ENCODE measurements at regions not wholly inside any gene's neighbourhood (a gene's known extent, or its start where the extent isn't known, plus 50 kb on each side); places are given as distances from the start of the nearest gene placed in this dataset.
"Not testable (repeated sequence)": the region's sequence is repeated elsewhere in the genome, so short reads cannot be mapped to it uniquely, and the experiment has no call there.

DNA sequence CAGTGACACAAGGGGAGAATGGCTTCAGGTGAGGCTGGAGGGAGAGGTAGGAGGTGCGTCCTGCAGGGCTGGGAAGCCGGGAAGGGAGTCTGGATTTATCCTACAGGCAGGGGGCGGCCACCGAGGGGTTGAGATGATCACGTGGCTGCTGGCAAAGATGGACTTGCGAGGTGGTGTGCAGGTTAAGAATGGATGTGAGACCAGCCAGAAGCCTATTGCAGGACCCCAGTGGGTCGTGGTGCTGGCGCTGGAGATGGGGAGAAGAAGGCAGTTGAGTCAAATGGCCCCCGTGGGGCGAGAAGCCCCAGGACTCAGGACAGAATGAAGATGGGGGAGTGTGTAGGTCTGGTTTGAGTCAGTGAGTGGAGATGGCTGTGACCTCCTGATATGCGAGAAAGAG is 183.1 kb downstream of the FAM43A start:
- Mint-ChIP-seq H3K27ac (ENCODE audit: low read depth) (no peak overlapping the region), H3K27me3 (peaks cover 43% of the 10 kb centered on the region), H3K9me3 (no peaks in the 10 kb centered on the region), H3K4me3 (no peak overlapping the region), H3K4me1 (no peaks in the 10 kb centered on the region), H3K36me3 (ENCODE audit: insufficient read depth) (no peaks in the 10 kb centered on the region)
- no peak for ATAC-seq (replicated peaks; ENCODE audit: extremely low read depth, poor library complexity, severe bottlenecking)
- DNase-seq (ENCODE audit: low spot score in 2 of 2) = no peak

- ATAC-seq (replicated peaks; ENCODE audit: extremely low read depth, poor library complexity, severe bottlenecking) (no peak), DNase-seq (ENCODE audit: low spot score in 2 of 2) (no peak)
- H3K4me3 Mint-ChIP-seq = no peak overlapping the region
- H3K4me1 Mint-ChIP-seq = no peaks in the 10 kb centered on the region
- H3K27me3 Mint-ChIP-seq = peaks cover 43% of the 10 kb centered on the region
- no peaks in the 10 kb centered on the region for H3K9me3 Mint-ChIP-seq
- H3K27ac Mint-ChIP-seq (ENCODE audit: low read depth) = no peak overlapping the region
- H3K36me3 Mint-ChIP-seq (ENCODE audit: insufficient read depth) = no peaks in the 10 kb centered on the region
Measured at GRCh38 chr3:194869482-194870169, 183.9 kb downstream of the FAM43A start.

- H3K36me3 Mint-ChIP-seq (ENCODE audit: insufficient read depth) = no peaks in the 10 kb centered on the region
- H3K27me3 Mint-ChIP-seq = peaks cover 34% of the 10 kb centered on the region
- H3K27ac Mint-ChIP-seq (ENCODE audit: low read depth) = no peak overlapping the region
- H3K9me3 Mint-ChIP-seq = no peaks in the 10 kb centered on the region
- DNase-seq (ENCODE audit: low spot score in 2 of 2) (no peak), ATAC-seq (replicated peaks; ENCODE audit: extremely low read depth, poor library complexity, severe bottlenecking) (no peak)
- no peaks in the 10 kb centered on the region for H3K4me1 Mint-ChIP-seq
- no peak overlapping the region for H3K4me3 Mint-ChIP-seq
Measured at GRCh38 chr3:194870394-194871110, 184.9 kb downstream of the FAM43A start.

GRCh38 chr3:194871143-194871863 is 185.6 kb downstream of the FAM43A start:
- Mint-ChIP-seq H3K4me1 (no peaks in the 10 kb centered on the region), H3K27ac (ENCODE audit: low read depth) (no peak overlapping the region), H3K36me3 (ENCODE audit: insufficient read depth) (no peaks in the 10 kb centered on the region), H3K4me3 (no peak overlapping the region), H3K27me3 (peaks cover 36% of the 10 kb centered on the region), H3K9me3 (no peaks in the 10 kb centered on the region)
- ATAC-seq (replicated peaks; ENCODE audit: extremely low read depth, poor library complexity, severe bottlenecking) (no peak), DNase-seq (ENCODE audit: low spot score in 2 of 2) (no peak)

GRCh38 chr3:194871864-194872668 is 186.4 kb downstream of the FAM43A start:
- Mint-ChIP-seq H3K27me3 (peaks cover 35% of the 10 kb centered on the region), H3K36me3 (ENCODE audit: insufficient read depth) (no peaks in the 10 kb centered on the region), H3K4me1 (no peaks in the 10 kb centered on the region), H3K27ac (ENCODE audit: low read depth) (no peak overlapping the region), H3K9me3 (no peaks in the 10 kb centered on the region), H3K4me3 (no peak overlapping the region)
- ATAC-seq (replicated peaks; ENCODE audit: extremely low read depth, poor library complexity, severe bottlenecking) = peak; percentile 19
- no peak for DNase-seq (ENCODE audit: low spot score in 2 of 2)

- Mint-ChIP-seq H3K27me3 (peaks cover 35% of the 10 kb centered on the region), H3K4me1 (no peaks in the 10 kb centered on the region), H3K9me3 (no peaks in the 10 kb centered on the region), H3K4me3 (no peak overlapping the region), H3K36me3 (ENCODE audit: insufficient read depth) (no peaks in the 10 kb centered on the region), H3K27ac (ENCODE audit: low read depth) (no peak overlapping the region)
- no peak for ATAC-seq (replicated peaks; ENCODE audit: extremely low read depth, poor library complexity, severe bottlenecking)
- DNase-seq (ENCODE audit: low spot score in 2 of 2) = no peak
Measured at GRCh38 chr3:194872669-194872977, 186.9 kb downstream of the FAM43A start.

DNA sequence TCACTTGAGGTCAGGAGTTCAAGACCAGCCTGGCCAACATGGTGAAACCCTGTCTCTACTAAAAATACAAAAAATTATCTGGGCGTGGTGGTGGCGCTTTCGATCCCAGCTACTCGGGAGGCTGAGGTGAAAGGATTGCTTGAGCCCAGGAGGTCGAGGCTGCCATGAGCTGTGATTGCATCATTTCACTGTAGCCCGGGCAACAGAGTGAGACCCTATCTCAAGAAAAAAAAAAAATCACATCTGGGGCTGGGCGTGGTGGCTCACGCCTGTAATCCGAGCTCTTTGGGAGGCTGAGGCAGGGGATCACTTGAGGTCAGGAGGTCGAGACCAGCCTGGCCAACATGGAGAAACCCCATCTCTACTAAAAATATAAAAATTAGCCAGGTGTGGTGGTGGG is 187.8 kb downstream of the FAM43A start:
- ATAC-seq (replicated peaks; ENCODE audit: extremely low read depth, poor library complexity, severe bottlenecking); H3K4me1 Mint-ChIP-seq; H3K4me3 Mint-ChIP-seq; H3K36me3 Mint-ChIP-seq (ENCODE audit: insufficient read depth); DNase-seq (ENCODE audit: low spot score in 2 of 2); H3K9me3 Mint-ChIP-seq; H3K27ac Mint-ChIP-seq (ENCODE audit: low read depth): not testable (repeated sequence)
- H3K27me3 Mint-ChIP-seq = peaks cover 34% of the 10 kb centered on the region

DNA sequence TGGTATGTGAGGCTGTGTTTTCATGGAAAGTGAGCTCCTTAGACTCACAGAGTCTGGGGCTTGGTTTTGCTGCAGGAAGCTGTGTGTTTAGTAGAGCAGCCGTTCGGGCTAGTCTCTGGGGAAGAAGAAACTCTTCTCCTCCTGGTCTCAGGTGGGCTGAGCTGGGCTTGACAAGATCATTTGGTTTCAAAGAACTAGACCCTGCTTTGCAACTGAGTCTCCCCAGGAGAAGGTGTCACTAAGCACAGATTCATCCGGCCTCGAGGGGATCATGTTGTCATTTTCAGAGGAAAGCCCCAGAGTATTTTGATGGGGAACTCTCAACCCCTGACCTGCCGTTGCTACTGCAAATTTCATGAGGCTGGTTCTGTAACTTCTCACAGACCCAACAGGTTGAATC is 188.5 kb downstream of the FAM43A start:
- Mint-ChIP-seq H3K36me3 (ENCODE audit: insufficient read depth) (no peaks in the 10 kb centered on the region), H3K27me3 (peaks cover 35% of the 10 kb centered on the region), H3K9me3 (no peaks in the 10 kb centered on the region), H3K27ac (ENCODE audit: low read depth) (no peak overlapping the region), H3K4me3 (no peak overlapping the region), H3K4me1 (peaks cover 2% of the 10 kb centered on the region)
- no peak for DNase-seq (ENCODE audit: low spot score in 2 of 2)
- ATAC-seq (replicated peaks; ENCODE audit: extremely low read depth, poor library complexity, severe bottlenecking) = no peak

- ATAC-seq (replicated peaks; ENCODE audit: extremely low read depth, poor library complexity, severe bottlenecking) = no peak
- H3K9me3 Mint-ChIP-seq = no peaks in the 10 kb centered on the region
Measured at GRCh38 chr3:194874783-194875182, 189.1 kb downstream of the FAM43A start.

DNA sequence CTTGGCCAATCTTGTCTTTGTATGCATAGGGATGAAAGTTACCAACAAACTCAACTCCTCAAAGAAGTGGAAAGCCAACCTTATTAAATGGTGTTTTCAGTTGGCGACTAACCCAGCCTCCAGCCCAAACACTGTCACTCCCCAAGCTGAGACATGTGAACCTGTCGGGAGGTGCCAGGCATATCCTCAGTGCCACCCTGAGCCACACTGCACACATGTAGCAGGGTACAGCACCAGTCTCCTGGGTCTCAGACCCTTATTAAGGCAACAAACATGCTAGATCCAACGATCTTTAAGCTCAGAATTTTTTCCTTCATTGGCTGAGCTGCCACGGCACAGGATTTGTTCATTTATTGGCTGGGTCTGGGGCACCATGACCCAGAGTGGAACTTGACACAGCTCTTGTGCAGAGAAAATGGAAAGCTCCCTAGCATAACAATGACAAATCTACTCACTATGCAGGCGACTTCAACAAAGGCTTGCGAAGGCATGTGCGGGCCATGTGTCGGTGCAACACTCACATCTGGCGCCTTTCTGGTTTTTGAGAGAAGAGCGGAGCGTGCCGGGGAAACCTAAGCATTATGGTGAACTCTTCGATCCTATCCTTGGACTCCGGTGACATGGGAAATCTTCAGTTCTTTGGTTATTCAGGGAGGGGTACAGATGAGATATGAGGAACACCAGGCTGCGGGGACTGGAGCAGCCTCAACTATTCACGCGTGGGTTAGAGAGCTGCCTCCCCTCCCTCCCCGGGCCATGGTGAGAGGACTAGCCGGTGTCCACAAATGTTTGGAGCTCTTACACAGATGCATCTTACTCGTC is 190.1 kb downstream of the FAM43A start:
- no peak overlapping the region for H3K4me3 Mint-ChIP-seq
- peaks cover 40% of the 10 kb centered on the region for H3K27me3 Mint-ChIP-seq
- no peak overlapping the region for H3K27ac Mint-ChIP-seq (ENCODE audit: low read depth)

More at GRCh38 chr3:194874783-194875182, 189.1 kb downstream of the FAM43A start:
- no peak overlapping the region for H3K27ac Mint-ChIP-seq (ENCODE audit: low read depth)
- DNase-seq (ENCODE audit: low spot score in 2 of 2) = no peak
- H3K4me3 Mint-ChIP-seq = no peak overlapping the region
- peaks cover 40% of the 10 kb centered on the region for H3K27me3 Mint-ChIP-seq
- no peaks in the 10 kb centered on the region for H3K36me3 Mint-ChIP-seq (ENCODE audit: insufficient read depth)
- H3K4me1 Mint-ChIP-seq = peaks cover 7% of the 10 kb centered on the region

GRCh38 chr3:194876403-194877095 is 190.9 kb downstream of the FAM43A start:
- Mint-ChIP-seq H3K9me3 (no peaks in the 10 kb centered on the region), H3K4me3 (no peak overlapping the region), H3K4me1 (peaks cover 7% of the 10 kb centered on the region), H3K27ac (ENCODE audit: low read depth) (no peak overlapping the region), H3K36me3 (ENCODE audit: insufficient read depth) (no peaks in the 10 kb centered on the region), H3K27me3 (peaks cover 40% of the 10 kb centered on the region)
- DNase-seq (ENCODE audit: low spot score in 2 of 2) = no peak
- no peak for ATAC-seq (replicated peaks; ENCODE audit: extremely low read depth, poor library complexity, severe bottlenecking)

More for the DNA sequence above, 190.1 kb downstream of the FAM43A start:
- Mint-ChIP-seq H3K4me1 (peaks cover 7% of the 10 kb centered on the region), H3K9me3 (no peaks in the 10 kb centered on the region), H3K36me3 (ENCODE audit: insufficient read depth) (no peaks in the 10 kb centered on the region)
- no peak for ATAC-seq (replicated peaks; ENCODE audit: extremely low read depth, poor library complexity, severe bottlenecking)
- DNase-seq (ENCODE audit: low spot score in 2 of 2) = no peak

Data from central memory CD8-positive, alpha-beta T cell (primary cell).